H1 (cell line): ENCODE measurements at regions not wholly inside any gene's neighbourhood (a gene's known extent, or its start where the extent isn't known, plus 50 kb on each side); places are given as distances from the start of the nearest gene placed in this dataset.

Source experiments
- CTCF ChIA-PET: fragments of 300-600 bp; sonication (Branson Sonifier 250); formaldehyde crosslinking; loops from one replicate; lab custom pipeline; 2021; ENCODE audit not compliant: partially characterized antibody; lab: Charles Lee
- POLR2A ChIA-PET: fragments of 300-600 bp; sonication (Branson Sonifier 250); formaldehyde crosslinking; loops from one replicate; lab custom pipeline; 2021; ENCODE audit warnings: inconsistent platforms; ENCODE audit not compliant: partially characterized antibody; lab: Charles Lee
- DNase-seq, 2 experiments: peaks; one replicate each; pipeline versions ENCODE4 v3.0.0 to v3.0.0-alpha.2; 2010 to 2022; ENCODE audit warnings: low spot score in 2 of 2, low read depth in 1 of 2, mixed read lengths in 1 of 2
- FAIRE-seq: peaks from 2 replicates; lab custom pipeline; 2011; peaks lifted over from hg19 to GRCh38; lab: Jason Lieb, UNC
- H2AFZ ChIP-seq: 2 replicates; pipeline ENCODE4 v1.8.1; 2012; ENCODE audit warnings: low read length, inconsistent platforms
- H2AK5ac ChIP-seq: 2 replicates; pipeline ENCODE4 v1.6.1; 2013; ENCODE audit warnings: low read depth, low read length
- H2BK120ac ChIP-seq: replicated peaks from 2 replicates; pipeline ENCODE3; 2013; ENCODE audit warnings: low read depth, low read length, inconsistent platforms
- H2BK12ac ChIP-seq: 2 replicates; pipeline ENCODE4 v1.6.1; 2013; ENCODE audit warnings: low read depth, low read length
- H2BK15ac ChIP-seq: 2 replicates; pipeline ENCODE4 v1.6.1; 2013; ENCODE audit warnings: low read length
- H2BK20ac ChIP-seq: 2 replicates; pipeline ENCODE4 v1.6.1; 2013; ENCODE audit warnings: low read length
- H2BK5ac ChIP-seq: 2 replicates; pipeline ENCODE4 v1.6.1; 2013; ENCODE audit warnings: low read depth, low read length
- H3K14ac ChIP-seq: 2 replicates; pipeline ENCODE4 v1.6.1; 2013; ENCODE audit warnings: inconsistent platforms; ENCODE audit not compliant: insufficient read length
- H3K18ac ChIP-seq: 2 replicates; pipeline ENCODE4 v1.6.1; 2013; ENCODE audit warnings: low read length; ENCODE audit errors: extremely low read depth
- H3K23ac ChIP-seq: 2 replicates; pipeline ENCODE4 v1.6.1; 2013; ENCODE audit warnings: inconsistent platforms; ENCODE audit not compliant: insufficient read length
- H3K23me2 ChIP-seq: 2 replicates; pipeline ENCODE4 v1.6.1; 2013; ENCODE audit warnings: low read depth, low read length
- H3K27ac ChIP-seq: 2 replicates; pipeline ENCODE4 v1.6.1; 2011; ENCODE audit warnings: low read depth, low read length, inconsistent platforms
- H3K27me3 ChIP-seq, 4 experiments: replicated peaks in 1 of 4; 1 replicate in 1 of 4; 2 replicates in 3 of 4; pipeline versions ENCODE4 v1.6.1 to v1.8.1; 2011 to 2013; ENCODE audit warnings: low read length in 3 of 4, mild to moderate bottlenecking in 3 of 4, inconsistent platforms in 2 of 4, mixed read lengths in 2 of 4, moderate library complexity in 1 of 4; ENCODE audit not compliant: control insufficient read depth in 3 of 4, insufficient read depth in 3 of 4; ENCODE audit errors: extremely low read depth in 1 of 4
- H3K36me3 ChIP-seq, 4 experiments: 2 replicates each; pipeline versions ENCODE4 v1.6.1 to v1.8.1; 2011 to 2013; ENCODE audit warnings: mild to moderate bottlenecking in 4 of 4, low read length in 3 of 4, moderate library complexity in 2 of 4, control low read depth in 1 of 4, inconsistent platforms in 1 of 4; ENCODE audit not compliant: insufficient read depth in 4 of 4, control insufficient read depth in 2 of 4
- H3K4ac ChIP-seq: replicated peaks from 2 replicates; pipeline ENCODE3; 2013; ENCODE audit warnings: low read length, low read depth, mixed read lengths, inconsistent platforms; ENCODE audit not compliant: insufficient read length
- H3K4me1 ChIP-seq, 4 experiments: replicated peaks in 1 of 4; 1 replicate in 1 of 4; 2 replicates in 3 of 4; pipeline versions ENCODE4 v1.6.1 to v1.8.1; 2011 to 2013; ENCODE audit warnings: low read length in 3 of 4, inconsistent platforms in 2 of 4, mixed read lengths in 1 of 4; ENCODE audit not compliant: insufficient read depth in 4 of 4, control insufficient read depth in 3 of 4
- H3K4me2 ChIP-seq, 2 experiments: 2 replicates each; pipeline versions ENCODE4 v1.6.1 to v1.8.1; 2011 to 2013; ENCODE audit warnings: low read depth in 2 of 2, low read length in 2 of 2, control low read depth in 1 of 2, inconsistent platforms in 1 of 2, mild to moderate bottlenecking in 1 of 2; ENCODE audit not compliant: insufficient read depth in 1 of 2
- H3K4me3 ChIP-seq, 4 experiments: fragments of 200-600, 300-600 bp in 1 of 4; sonication (generic), shearing (Covaris generic), sonication (Bioruptor Twin) in 1 of 4; 2 replicates each; pipeline versions ENCODE4 v1.5.1 to v1.8.1; 2011 to 2016; ENCODE audit warnings: low read length in 4 of 4, low read depth in 3 of 4, control low read depth in 2 of 4, inconsistent platforms in 2 of 4, mild to moderate bottlenecking in 2 of 4, mixed read lengths in 1 of 4, moderate library complexity in 1 of 4; ENCODE audit not compliant: insufficient read depth in 2 of 4; ENCODE audit errors: extremely low read depth in 1 of 4
- H3K56ac ChIP-seq: replicated peaks from 2 replicates; pipeline ENCODE3; 2013; ENCODE audit warnings: low read depth, mild to moderate bottlenecking, mixed read lengths, low read length, inconsistent platforms; ENCODE audit not compliant: insufficient read length
- H3K79me1 ChIP-seq: 2 replicates; pipeline ENCODE4 v1.6.1; 2013; ENCODE audit warnings: low read depth, low read length, control low read depth
- H3K79me2 ChIP-seq, 2 experiments: 2 replicates each; pipeline versions ENCODE4 v1.6.1 to v1.8.1; 2012 to 2013; ENCODE audit warnings: low read length in 2 of 2, mild to moderate bottlenecking in 2 of 2, inconsistent platforms in 1 of 2; ENCODE audit not compliant: insufficient read depth in 2 of 2, control insufficient read depth in 1 of 2
- H3K9ac ChIP-seq, 4 experiments: replicated peaks in 1 of 4; 1 replicate in 1 of 4; 2 replicates in 3 of 4; pipeline versions ENCODE4 v1.6.1 to v1.8.1; 2011 to 2013; ENCODE audit warnings: low read depth in 3 of 4, low read length in 3 of 4, control low read depth in 2 of 4, mild to moderate bottlenecking in 2 of 4, moderate library complexity in 2 of 4, inconsistent platforms in 1 of 4; ENCODE audit errors: extremely low read depth in 1 of 4
- H3K9me3 ChIP-seq, 2 experiments: 2 replicates each; pipeline versions ENCODE4 v1.6.1 to v1.8.1; 2012 to 2013; ENCODE audit warnings: mild to moderate bottlenecking in 2 of 2, moderate library complexity in 2 of 2, control low read depth in 1 of 2, inconsistent platforms in 1 of 2, low read depth in 1 of 2, low read length in 1 of 2, mixed read lengths in 1 of 2; ENCODE audit not compliant: insufficient read depth in 2 of 2
- H4K20me1 ChIP-seq, 2 experiments: replicated peaks in 1 of 2; 2 replicates each; pipeline versions ENCODE3 to v1.8.1; 2011 to 2013; ENCODE audit warnings: inconsistent platforms in 2 of 2, low read length in 2 of 2, mild to moderate bottlenecking in 1 of 2; ENCODE audit not compliant: insufficient read depth in 2 of 2, control insufficient read depth in 1 of 2
- H4K5ac ChIP-seq: 2 replicates; pipeline ENCODE4 v1.6.1; 2013; ENCODE audit warnings: low read length, low read depth, mixed read lengths, inconsistent platforms; ENCODE audit not compliant: insufficient read length
- H4K8ac ChIP-seq: 2 replicates; pipeline ENCODE4 v1.8.0; 2013; ENCODE audit warnings: mild to moderate bottlenecking, moderate library complexity, low read length, inconsistent platforms; ENCODE audit not compliant: insufficient read depth; ENCODE audit errors: extremely low read depth
- H4K91ac ChIP-seq: replicated peaks from 2 replicates; pipeline ENCODE3; 2013; ENCODE audit warnings: low read length, mixed read lengths, inconsistent platforms; ENCODE audit not compliant: insufficient read length
- BRCA1 ChIP-seq: IDR thresholded peaks from 2 replicates; pipeline ENCODE4 v1.6.1; 2012; ENCODE audit warnings: low read depth, low read length, improper control_type of control experiment
- CREB1 ChIP-seq: IDR thresholded peaks from 2 replicates; pipeline ENCODE4 v1.6.1; 2012; ENCODE audit warnings: inconsistent platforms
- CTBP2 ChIP-seq: IDR thresholded peaks from 2 replicates; pipeline ENCODE4 v1.7.0; 2011; ENCODE audit warnings: borderline replicate concordance, mild to moderate bottlenecking, moderate library complexity, mixed read lengths, low read length; ENCODE audit not compliant: insufficient read depth, insufficient read length
- GABPA ChIP-seq: IDR thresholded peaks from 2 replicates; pipeline ENCODE4 v1.6.1; 2011; ENCODE audit warnings: mild to moderate bottlenecking, low read length, moderate library complexity, borderline replicate concordance; ENCODE audit not compliant: insufficient read depth
- KDM1A ChIP-seq: fragments of 200-600, 300-600 bp; sonication (generic); IDR thresholded peaks from 2 replicates; pipeline ENCODE4 v1.7.1; 2016; ENCODE audit warnings: mild to moderate bottlenecking, low read length, borderline replicate concordance
- KDM4A ChIP-seq: IDR thresholded peaks from one replicate; pipeline ENCODE4 v1.7.1; 2012; ENCODE audit warnings: low read depth, mild to moderate bottlenecking, moderate library complexity, low read length, inconsistent platforms; ENCODE audit not compliant: severe bottlenecking
- NANOG ChIP-seq: IDR thresholded peaks from 2 replicates; pipeline ENCODE4 v1.6.1; 2011; ENCODE audit warnings: low read length, low read depth, mild to moderate bottlenecking, inconsistent platforms; ENCODE audit not compliant: insufficient read depth, poor library complexity, severe bottlenecking
- POLR2A ChIP-seq, 2 experiments: IDR thresholded peaks; 1 replicate in 1 of 2; 2 replicates in 1 of 2; pipeline ENCODE4 v1.6.1; 2011; ENCODE audit warnings: low read depth in 2 of 2, low read length in 2 of 2, mild to moderate bottlenecking in 2 of 2; ENCODE audit errors: control extremely low read depth in 1 of 2
- POLR2AphosphoS5 ChIP-seq: IDR thresholded peaks from 2 replicates; pipeline ENCODE4 v1.6.1; 2011; ENCODE audit warnings: low read depth, low read length
- RXRA ChIP-seq: IDR thresholded peaks from 2 replicates; pipeline ENCODE4 v1.6.1; 2011; ENCODE audit warnings: low read depth, mild to moderate bottlenecking, low read length, moderate library complexity; ENCODE audit not compliant: insufficient read depth
- SRF ChIP-seq: IDR thresholded peaks from 2 replicates; pipeline ENCODE4 v1.6.1; 2011; ENCODE audit warnings: mild to moderate bottlenecking, low read depth, low read length, moderate library complexity
- WGBS, 2 experiments: shearing (Covaris generic) in 1 of 2; methylation state at CpG; one replicate each; pipeline versions ENCODE4 v1.1.6 to v1.1.7; 2013 to 2015; ENCODE audit warnings: low lambda C conversion rate in 2 of 2, mixed read lengths in 2 of 2, inconsistent platforms in 1 of 2, low coverage in 1 of 2, missing lambda C conversion rate in 1 of 2; ENCODE audit not compliant: insufficient replicate concordance in 2 of 2, insufficient coverage in 1 of 2, insufficient read length in 1 of 2; ENCODE audit errors: extremely low coverage in 1 of 2, missing lambda C conversion rate in 1 of 2; 5-methylcytosine and 5-hydroxymethylcytosine counted together

DNA sequence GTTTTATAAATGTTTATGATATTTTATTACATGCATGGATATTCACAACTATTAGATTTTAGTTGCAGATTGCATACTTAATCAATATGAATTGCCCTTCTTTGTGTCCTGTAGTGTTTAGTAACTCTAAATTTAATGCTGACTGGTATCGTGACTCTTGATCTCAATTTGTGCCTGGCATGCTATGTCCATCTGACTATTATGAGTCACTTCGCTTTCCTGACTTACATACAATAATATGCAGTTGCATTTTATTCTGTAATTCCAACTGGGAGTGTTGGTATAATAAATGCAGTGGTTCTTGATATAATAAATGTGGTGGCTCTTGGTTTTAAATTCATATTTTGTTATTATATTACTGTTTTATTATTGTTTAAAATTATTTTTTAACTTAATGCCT is 277.5 kb downstream of the LIG4 start:
- Histone ChIP-seq H2BK5ac (no peak overlapping the region), H3K79me2 (no peaks in the 10 kb centered on the region), H3K23ac (no peak overlapping the region), H2BK12ac (no peak overlapping the region), H2BK120ac (no peak overlapping the region), H4K5ac (no peak overlapping the region), H2BK15ac (no peak overlapping the region), H3K4me3 (no peak overlapping the region), H3K36me3 (no peaks in the 10 kb centered on the region), H2AK5ac (no peak overlapping the region), H3K4me1 (no peaks in the 10 kb centered on the region), H3K56ac (no peak overlapping the region), H3K4ac (no peak overlapping the region), H3K18ac (no peak overlapping the region), H4K20me1 (no peaks in the 10 kb centered on the region), H3K9me3 (no peaks in the 10 kb centered on the region), H4K91ac (no peak overlapping the region), H3K4me2 (no peak overlapping the region), H3K14ac (no peak overlapping the region), H3K27me3 (no peaks in the 10 kb centered on the region), H3K79me1 (no peaks in the 10 kb centered on the region), H3K23me2 (no peaks in the 10 kb centered on the region), H4K8ac (no peak overlapping the region), H3K9ac (no peak overlapping the region), H2BK20ac (no peak overlapping the region), H3K27ac (no peak overlapping the region), H2AFZ (no peak overlapping the region)
- 85% methylated on average over 2 of the region's 2 CpGs; no CpG with 5 or more reads in 1 of the 2 experiments for WGBS, 2 experiments
- FAIRE-seq (no peak), DNase-seq (no peak)
- ChIA-PET CTCF (no interaction called here), POLR2A (no interaction called here)
- TF ChIP-seq BRCA1 (no peak), POLR2AphosphoS5 (no peak), KDM1A (no peak), RXRA (no peak), KDM4A (no peak), CTBP2 (no peak), SRF (no peak), CREB1 (no peak), GABPA (no peak), POLR2A (IDR thresholded peaks at IDR 0.05; ENCODE audit: control extremely low read depth in 1 of 2, low read depth in 2 of 2, low read length in 2 of 2) (no peak), NANOG (no peak)
